ENCODE measurements at regions not wholly inside any gene's neighbourhood (a gene's known extent, or its start where the extent isn't known, plus 50 kb on each side); places are given as distances from the start of the nearest gene placed in this dataset.

GRCh38 chr10:25875556-25876165, 58.4 kb upstream of the MYO3A start:
- Mint-ChIP-seq H3K36me3 (ENCODE audit: low read depth) (peaks cover 4% of the 10 kb centered on the region), H3K27me3 (ENCODE audit: insufficient read depth) (no peaks in the 10 kb centered on the region), H3K4me1 (peaks cover 4% of the 10 kb centered on the region), H3K4me3 (no peak overlapping the region), H3K27ac (no peak overlapping the region), H3K9me3 (peaks cover 12% of the 10 kb centered on the region)
- 0 to 8% methylated on average over 2 to 7 of the region's 7 CpGs for WGBS, 2 experiments (ENCODE audit: insufficient coverage in 1 of 2, insufficient read length in 1 of 2)
- H3K27ac ChIP-seq (ENCODE audit: low read depth, low read length): no peak overlapping the region
- H3K9ac ChIP-seq (ENCODE audit: extremely low read depth, low read length, poor library complexity, severe bottlenecking): no peak overlapping the region
- TF ChIP-seq, protein P1, sequence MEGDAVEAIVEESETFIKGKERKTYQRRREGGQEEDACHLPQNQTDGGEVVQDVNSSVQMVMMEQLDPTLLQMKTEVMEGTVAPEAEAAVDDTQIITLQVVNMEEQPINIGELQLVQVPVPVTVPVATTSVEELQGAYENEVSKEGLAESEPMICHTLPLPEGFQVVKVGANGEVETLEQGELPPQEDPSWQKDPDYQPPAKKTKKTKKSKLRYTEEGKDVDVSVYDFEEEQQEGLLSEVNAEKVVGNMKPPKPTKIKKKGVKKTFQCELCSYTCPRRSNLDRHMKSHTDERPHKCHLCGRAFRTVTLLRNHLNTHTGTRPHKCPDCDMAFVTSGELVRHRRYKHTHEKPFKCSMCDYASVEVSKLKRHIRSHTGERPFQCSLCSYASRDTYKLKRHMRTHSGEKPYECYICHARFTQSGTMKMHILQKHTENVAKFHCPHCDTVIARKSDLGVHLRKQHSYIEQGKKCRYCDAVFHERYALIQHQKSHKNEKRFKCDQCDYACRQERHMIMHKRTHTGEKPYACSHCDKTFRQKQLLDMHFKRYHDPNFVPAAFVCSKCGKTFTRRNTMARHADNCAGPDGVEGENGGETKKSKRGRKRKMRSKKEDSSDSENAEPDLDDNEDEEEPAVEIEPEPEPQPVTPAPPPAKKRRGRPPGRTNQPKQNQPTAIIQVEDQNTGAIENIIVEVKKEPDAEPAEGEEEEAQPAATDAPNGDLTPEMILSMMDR (conservative IDR thresholded peaks at IDR 0.05): peak; percentile 94
- peak; percentile 93 for DNase-seq
- peaks cover 8% of the 10 kb centered on the region for H3K9me3 ChIP-seq (ENCODE audit: control insufficient read depth, low read length)
- H3K36me3 ChIP-seq (ENCODE audit: control insufficient read depth, insufficient read depth, low read length): no peaks in the 10 kb centered on the region
- no peaks in the 10 kb centered on the region for H3K27me3 ChIP-seq (ENCODE audit: control insufficient read depth, insufficient read depth, low read length, poor library complexity, severe bottlenecking)
- no peak overlapping the region for H3K4me3 ChIP-seq (ENCODE audit: low read length)
- H3K4me1 ChIP-seq (ENCODE audit: control insufficient read depth, insufficient read depth, low read length): no peaks in the 10 kb centered on the region

GRCh38 chr10:25877296-25877695, 56.7 kb upstream of the MYO3A start:
- no peak overlapping the region for H3K27ac ChIP-seq (ENCODE audit: low read depth, low read length)
- H3K9me3 ChIP-seq (ENCODE audit: control insufficient read depth, low read length): no peaks in the 10 kb centered on the region
- Mint-ChIP-seq H3K27me3 (ENCODE audit: insufficient read depth) (no peaks in the 10 kb centered on the region), H3K36me3 (ENCODE audit: low read depth) (peaks cover 2% of the 10 kb centered on the region), H3K4me1 (peaks cover 4% of the 10 kb centered on the region), H3K9me3 (peaks cover 8% of the 10 kb centered on the region), H3K27ac (no peak overlapping the region), H3K4me3 (no peak overlapping the region)
- H3K4me1 ChIP-seq (ENCODE audit: control insufficient read depth, insufficient read depth, low read length): no peaks in the 10 kb centered on the region
- H3K9ac ChIP-seq (ENCODE audit: extremely low read depth, low read length, poor library complexity, severe bottlenecking): no peak overlapping the region
- TF ChIP-seq, protein P1 (conservative IDR thresholded peaks at IDR 0.05): no peak
- H3K36me3 ChIP-seq (ENCODE audit: control insufficient read depth, insufficient read depth, low read length): no peaks in the 10 kb centered on the region
- H3K27me3 ChIP-seq (ENCODE audit: control insufficient read depth, insufficient read depth, low read length, poor library complexity, severe bottlenecking): no peaks in the 10 kb centered on the region
- H3K4me3 ChIP-seq (ENCODE audit: low read length): no peak overlapping the region
- no peak for DNase-seq

Data from endodermal cell (in vitro differentiated cells).